T-cell (primary cell): ENCODE measurements at regions not wholly inside any gene's neighbourhood (a gene's known extent, or its start where the extent isn't known, plus 50 kb on each side); places are given as distances from the start of the nearest gene placed in this dataset.

Source experiments
- ATAC-seq, 4 experiments: fragments of 200-7000 bp in 3 of 4; fragments of 150-1000 bp in 1 of 4; cut with Tn5 transposase; replicated peaks in 1 of 4; 1 replicate in 3 of 4; 2 replicates in 1 of 4; pipeline ENCODE4 v1.10.0; 2021; ENCODE audit warnings: moderate library complexity in 3 of 4, mild to moderate bottlenecking in 2 of 4, moderate number of reproducible peaks in 1 of 4
- CTCF ChIA-PET, 2 donors: fragments of 300-600 bp; sonication (Branson Sonifier 250); formaldehyde crosslinking; loops; one replicate each; lab custom pipeline; 2022; ENCODE audit warnings: antibody characterized with exemption in 2 of 2; lab: Charles Lee
- POLR2A ChIA-PET, 2 donors: fragments of 300-600 bp; sonication (Branson Sonifier 250); formaldehyde crosslinking; loops; one replicate each; lab custom pipeline; 2022; ENCODE audit warnings: antibody characterized with exemption in 2 of 2; lab: Charles Lee
- DNase-seq, 35 experiments: peaks; one replicate each; pipeline versions ENCODE4 v3.0.0 to v3.0.0-alpha.2; 2013 to 2023
- H3K27ac ChIP-seq: one replicate; pipeline ENCODE4 v1.5.1; 2013; ENCODE audit warnings: low read length
- H3K27me3 ChIP-seq, 2 experiments: replicated peaks in 1 of 2; 1 replicate in 1 of 2; 2 replicates in 1 of 2; pipeline versions ENCODE4 v1.6.1 to v1.7.0; 2013; ENCODE audit warnings: low read length in 1 of 2, mixed read lengths in 1 of 2; ENCODE audit not compliant: control insufficient read depth in 2 of 2, insufficient read depth in 2 of 2; ENCODE audit errors: extremely low read depth in 1 of 2
- H3K36me3 ChIP-seq, 2 donors: 1 replicate in 1 of 2; 2 replicates in 1 of 2; pipeline versions ENCODE4 v1.6.1 to v1.7.0; 2013; ENCODE audit warnings: low read length in 1 of 2; ENCODE audit not compliant: control insufficient read depth in 2 of 2, insufficient read depth in 1 of 2; ENCODE audit errors: extremely low read depth in 1 of 2
- H3K4me1 ChIP-seq, 2 experiments: 1 replicate in 1 of 2; 2 replicates in 1 of 2; pipeline versions ENCODE4 v1.6.1 to v1.7.0; 2013; ENCODE audit warnings: low read length in 2 of 2, mixed read lengths in 1 of 2; ENCODE audit not compliant: insufficient read depth in 2 of 2, control insufficient read depth in 1 of 2; ENCODE audit errors: extremely low read depth in 1 of 2
- H3K4me3 ChIP-seq, 2 donors: 1 replicate in 1 of 2; 2 replicates in 1 of 2; pipeline versions ENCODE4 v1.5.1 to v1.7.0; 2013; ENCODE audit warnings: mild to moderate bottlenecking in 2 of 2, low read length in 1 of 2, moderate library complexity in 1 of 2; ENCODE audit not compliant: control insufficient read depth in 1 of 2; ENCODE audit errors: extremely low read depth in 1 of 2
- H3K9me3 ChIP-seq: 2 replicates; pipeline ENCODE4 v1.7.0; 2013
- H3K27ac Mint-ChIP-seq, 2 donors: one replicate each; pipeline ENCODE4 v1.8.0; 2020 to 2021; ENCODE audit warnings: mild to moderate bottlenecking in 2 of 2, mixed read lengths in 2 of 2
- H3K27me3 Mint-ChIP-seq, 2 donors: one replicate each; pipeline ENCODE4 v1.8.0; 2021 to 2022; ENCODE audit warnings: mixed read lengths in 2 of 2
- H3K36me3 Mint-ChIP-seq: one replicate; pipeline ENCODE4 v1.8.0; 2021; ENCODE audit warnings: mixed read lengths
- H3K4me1 Mint-ChIP-seq, 3 donors: one replicate each; pipeline ENCODE4 v1.8.0; 2020 to 2022; ENCODE audit warnings: mixed read lengths in 3 of 3, mild to moderate bottlenecking in 1 of 3
- H3K4me3 Mint-ChIP-seq, 3 donors: one replicate each; pipeline ENCODE4 v1.8.0; 2020 to 2022; ENCODE audit warnings: mild to moderate bottlenecking in 3 of 3, mixed read lengths in 3 of 3, moderate library complexity in 3 of 3
- H3K9me3 Mint-ChIP-seq, 3 donors: one replicate each; pipeline ENCODE4 v1.8.0; 2020 to 2022; ENCODE audit warnings: mixed read lengths in 3 of 3
- WGBS: methylation state at CpG from one replicate; pipeline ENCODE4 v1.1.5; 2013; ENCODE audit warnings: missing lambda C conversion rate; ENCODE audit not compliant: insufficient coverage; 5-methylcytosine and 5-hydroxymethylcytosine counted together

DNA sequence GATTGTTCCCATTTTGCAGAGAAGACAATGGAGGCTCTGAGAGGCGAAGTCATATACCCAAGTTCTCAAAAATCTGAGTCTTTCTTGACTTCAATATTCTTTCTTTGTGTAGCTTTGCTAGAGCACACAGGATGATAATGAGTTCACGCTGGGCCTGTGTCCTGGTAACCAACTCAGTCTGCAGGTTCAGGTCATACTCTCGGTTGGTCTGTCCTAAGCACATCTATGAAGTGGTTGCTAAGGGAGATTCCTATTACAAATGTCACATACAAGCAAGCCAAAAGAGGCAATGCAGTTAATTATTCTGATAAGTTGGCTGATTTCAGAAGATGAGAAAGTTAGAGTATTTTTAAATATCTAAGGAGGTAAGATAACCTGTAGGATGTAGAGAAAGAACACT, 481.0 kb downstream of the SOX6 start:
- H3K27ac ChIP-seq = no peak overlapping the region
- Mint-ChIP-seq H3K27me3 (peaks cover 0 to 2% of the 10 kb centered on the region in 2 donors), H3K4me3 (no peak overlapping the region), H3K9me3 (peaks cover 0 to 10% (median 0%) of the 10 kb centered on the region in 3 donors), H3K4me1 (no peaks in the 10 kb centered on the region), H3K36me3 (no peaks in the 10 kb centered on the region), H3K27ac (no peak overlapping the region)
- CTCF ChIA-PET = no interaction called here
- POLR2A ChIA-PET = no interaction called here
- WGBS = no CpG with 5 or more reads among the region's 3 CpGs
- no peaks in the 10 kb centered on the region for H3K27me3 ChIP-seq
- no peak for ATAC-seq
- H3K36me3 ChIP-seq = no peaks in the 10 kb centered on the region
- H3K4me1 ChIP-seq = no peaks in the 10 kb centered on the region
- H3K9me3 ChIP-seq = no peaks in the 10 kb centered on the region
- no peak overlapping the region for H3K4me3 ChIP-seq
- DNase-seq = no peak

- Histone ChIP-seq H3K36me3 (no peaks in the 10 kb centered on the region), H3K27ac (no peak overlapping the region), H3K4me1 (no peaks in the 10 kb centered on the region), H3K9me3 (no peaks in the 10 kb centered on the region), H3K4me3 (no peak overlapping the region), H3K27me3 (no peaks in the 10 kb centered on the region)
- ChIA-PET POLR2A (no interaction called here), CTCF (no interaction called here)
- no peak overlapping the region for H3K4me3 Mint-ChIP-seq
- H3K4me1 Mint-ChIP-seq = no peaks in the 10 kb centered on the region
- ATAC-seq = no peak
- H3K9me3 Mint-ChIP-seq = peaks cover 0 to 10% (median 0%) of the 10 kb centered on the region in 3 donors
- no peak overlapping the region for H3K27ac Mint-ChIP-seq
- 75% methylated on average over 2 of the region's 2 CpGs for WGBS
- H3K36me3 Mint-ChIP-seq = no peaks in the 10 kb centered on the region
- H3K27me3 Mint-ChIP-seq = peaks cover 0 to 2% of the 10 kb centered on the region in 2 donors
- DNase-seq = no peak
Observed at GRCh38 chr11:15875943-15876342, 480.4 kb downstream of the SOX6 start.

- CTCF ChIA-PET = interaction anchor here in 1 of 2 donors (0.6 kb wide), 1 partner anchor 330 kb away, joined by 3 read pairs; no protein-coding TSS in a partner anchor
Observed at GRCh38 chr11:15878756-15879155, 477.6 kb downstream of the SOX6 start.

DNA sequence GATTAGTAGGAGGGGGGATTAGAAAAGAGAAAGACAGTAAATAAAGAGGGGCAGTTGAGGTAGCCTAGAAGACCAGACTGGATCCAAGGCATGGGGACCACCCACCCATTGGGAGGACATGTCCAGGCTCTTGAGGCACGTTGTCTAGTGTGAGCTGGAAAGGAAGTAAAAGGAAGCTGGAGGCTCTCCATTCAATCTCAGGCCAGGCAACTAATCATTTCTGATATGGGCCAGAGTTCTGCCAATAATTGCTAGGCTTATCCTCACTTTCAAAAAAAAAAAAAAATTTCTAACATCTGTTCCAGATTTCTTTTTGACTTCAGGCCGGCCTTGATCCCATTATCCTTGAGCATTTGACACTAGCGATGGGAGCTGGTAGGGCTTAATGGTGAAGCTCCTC, 476.1 kb downstream of the SOX6 start:
- ATAC-seq (no peak), DNase-seq (no peak)
- Histone ChIP-seq H3K4me3 (no peak overlapping the region), H3K27me3 (no peaks in the 10 kb centered on the region), H3K9me3 (no peaks in the 10 kb centered on the region), H3K4me1 (no peaks in the 10 kb centered on the region), H3K36me3 (no peaks in the 10 kb centered on the region), H3K27ac (no peak overlapping the region)
- POLR2A ChIA-PET = no interaction called here
- Mint-ChIP-seq H3K4me1 (no peaks in the 10 kb centered on the region), H3K36me3 (no peaks in the 10 kb centered on the region), H3K27ac (no peak overlapping the region), H3K4me3 (no peak overlapping the region), H3K9me3 (peaks cover 0 to 6% (median 0%) of the 10 kb centered on the region in 3 donors), H3K27me3 (no peaks in the 10 kb centered on the region)
- 86% methylated on average over 2 of the region's 3 CpGs for WGBS
- CTCF ChIA-PET = no interaction called here

More at GRCh38 chr11:15878756-15879155, 477.6 kb downstream of the SOX6 start:
- Mint-ChIP-seq H3K4me1 (no peaks in the 10 kb centered on the region), H3K9me3 (peaks cover 0 to 6% (median 0%) of the 10 kb centered on the region in 3 donors), H3K36me3 (no peaks in the 10 kb centered on the region), H3K27me3 (no peaks in the 10 kb centered on the region), H3K4me3 (no peak overlapping the region), H3K27ac (no peak overlapping the region)
- Histone ChIP-seq H3K27ac (no peak overlapping the region), H3K4me3 (no peak overlapping the region), H3K27me3 (no peaks in the 10 kb centered on the region), H3K36me3 (no peaks in the 10 kb centered on the region), H3K4me1 (no peaks in the 10 kb centered on the region), H3K9me3 (no peaks in the 10 kb centered on the region)
- ATAC-seq (no peak), DNase-seq (no peak)
- POLR2A ChIA-PET = no interaction called here
- WGBS = 50% methylated on average over 1 of the region's 1 CpG

GRCh38 chr11:15882876-15883454, 473.4 kb downstream of the SOX6 start:
- H3K4me3 Mint-ChIP-seq = no peak overlapping the region
- no peaks in the 10 kb centered on the region for H3K27me3 ChIP-seq
- POLR2A ChIA-PET = no interaction called here

GRCh38 chr11:15883455-15883920, 472.9 kb downstream of the SOX6 start:
- H3K4me1 Mint-ChIP-seq = no peaks in the 10 kb centered on the region
- peaks cover 0 to 3% (median 0%) of the 10 kb centered on the region in 3 donors for H3K9me3 Mint-ChIP-seq
- H3K27me3 ChIP-seq = no peaks in the 10 kb centered on the region
- no peak for ATAC-seq
- H3K27ac ChIP-seq = no peak overlapping the region
- no peaks in the 10 kb centered on the region for H3K9me3 ChIP-seq
- H3K36me3 Mint-ChIP-seq = no peaks in the 10 kb centered on the region
- no peak overlapping the region for H3K4me3 ChIP-seq
- no peak overlapping the region for H3K27ac Mint-ChIP-seq
- H3K4me3 Mint-ChIP-seq = no peak overlapping the region
- H3K4me1 ChIP-seq = no peaks in the 10 kb centered on the region
- CTCF ChIA-PET = no interaction called here
- 66% methylated on average over 3 of the region's 7 CpGs for WGBS
- DNase-seq = no peak
- POLR2A ChIA-PET = no interaction called here
- H3K36me3 ChIP-seq = no peaks in the 10 kb centered on the region
- no peaks in the 10 kb centered on the region for H3K27me3 Mint-ChIP-seq

More at GRCh38 chr11:15882876-15883454, 473.4 kb downstream of the SOX6 start:
- DNase-seq (no peak), ATAC-seq (no peak)
- no peaks in the 10 kb centered on the region for H3K4me1 ChIP-seq
- Mint-ChIP-seq H3K4me1 (no peaks in the 10 kb centered on the region), H3K27me3 (no peaks in the 10 kb centered on the region), H3K9me3 (peaks cover 0 to 6% (median 0%) of the 10 kb centered on the region in 3 donors), H3K27ac (no peak overlapping the region), H3K36me3 (no peaks in the 10 kb centered on the region)
- H3K27ac ChIP-seq = no peak overlapping the region
- H3K36me3 ChIP-seq = no peaks in the 10 kb centered on the region
- 55% methylated on average over 6 of the region's 9 CpGs for WGBS
- no peaks in the 10 kb centered on the region for H3K9me3 ChIP-seq
- H3K4me3 ChIP-seq = no peak overlapping the region
- CTCF ChIA-PET = no interaction called here
